ENCODE measurements at regions not wholly inside any gene's neighbourhood (a gene's known extent, or its start where the extent isn't known, plus 50 kb on each side); places are given as distances from the start of the nearest gene placed in this dataset.

GRCh38 chr10:93223336-93223735 is 149.6 kb downstream of the CYP26A1 start:
- TF ChIP-seq CTCF (IDR thresholded peaks at IDR 0.05), result no peak
- TF ChIP-seq EP300 (IDR thresholded peaks at IDR 0.05), result no peak
- TF ChIP-seq POLR2AphosphoS5 (IDR thresholded peaks at IDR 0.05), result no peak
- TF ChIP-seq POLR2A (IDR thresholded peaks at IDR 0.05), result no peak

Measured in gastroesophageal sphincter (tissue), 3 donors.